ENCODE measurements at regions not wholly inside any gene's neighbourhood (a gene's known extent, or its start where the extent isn't known, plus 50 kb on each side); places are given as distances from the start of the nearest gene placed in this dataset.
"Not testable (repeated sequence)": the region's sequence is repeated elsewhere in the genome, so short reads cannot be mapped to it uniquely, and the experiment has no call there.

GRCh38 chr12:69036999-69037398, 104.0 kb upstream of the CPM start:
- no peak for ATAC-seq (replicated peaks; ENCODE audit: extremely low read depth, poor library complexity, severe bottlenecking)
- H3K9me3 Mint-ChIP-seq: no peaks in the 10 kb centered on the region
- peaks cover 41% of the 10 kb centered on the region for H3K27me3 Mint-ChIP-seq
- no peaks in the 10 kb centered on the region for H3K36me3 Mint-ChIP-seq (ENCODE audit: insufficient read depth)
- no peak overlapping the region for H3K4me3 Mint-ChIP-seq
- no peaks in the 10 kb centered on the region for H3K4me1 Mint-ChIP-seq
- H3K27ac Mint-ChIP-seq (ENCODE audit: low read depth): no peak overlapping the region
- no peak for DNase-seq (ENCODE audit: low spot score in 2 of 2)

GRCh38 chr12:69039911-69040310, 106.9 kb upstream of the CPM start:
- ATAC-seq (replicated peaks; ENCODE audit: extremely low read depth, poor library complexity, severe bottlenecking) (no peak), DNase-seq (ENCODE audit: low spot score in 2 of 2) (no peak)
- Mint-ChIP-seq H3K4me1 (no peaks in the 10 kb centered on the region), H3K27me3 (peaks cover 21% of the 10 kb centered on the region), H3K36me3 (ENCODE audit: insufficient read depth) (no peaks in the 10 kb centered on the region), H3K4me3 (no peak overlapping the region), H3K27ac (ENCODE audit: low read depth) (no peak overlapping the region), H3K9me3 (no peaks in the 10 kb centered on the region)

- H3K27me3 Mint-ChIP-seq: peaks cover 17% of the 10 kb centered on the region
- H3K4me1 Mint-ChIP-seq: no peaks in the 10 kb centered on the region
- no peaks in the 10 kb centered on the region for H3K9me3 Mint-ChIP-seq
- H3K4me3 Mint-ChIP-seq: no peak overlapping the region
- DNase-seq (ENCODE audit: low spot score in 2 of 2) (no peak), ATAC-seq (replicated peaks; ENCODE audit: extremely low read depth, poor library complexity, severe bottlenecking) (no peak)
- no peak overlapping the region for H3K27ac Mint-ChIP-seq (ENCODE audit: low read depth)
- no peaks in the 10 kb centered on the region for H3K36me3 Mint-ChIP-seq (ENCODE audit: insufficient read depth)
These were observed 109.6 kb upstream of the CPM start for GRCh38 chr12:69042557-69042956.

- H3K4me3 Mint-ChIP-seq: no peak overlapping the region
- H3K27me3 Mint-ChIP-seq: peaks cover 17% of the 10 kb centered on the region
These were observed 110.0 kb upstream of the CPM start for GRCh38 chr12:69042970-69043369.

GRCh38 chr12:69044887-69045286, 111.9 kb upstream of the CPM start:
- DNase-seq (ENCODE audit: low spot score in 2 of 2) (no peak), ATAC-seq (replicated peaks; ENCODE audit: extremely low read depth, poor library complexity, severe bottlenecking) (no peak)
- H3K36me3 Mint-ChIP-seq (ENCODE audit: insufficient read depth): no peaks in the 10 kb centered on the region
- no peaks in the 10 kb centered on the region for H3K4me1 Mint-ChIP-seq
- peaks cover 27% of the 10 kb centered on the region for H3K27me3 Mint-ChIP-seq
- no peaks in the 10 kb centered on the region for H3K9me3 Mint-ChIP-seq
- no peak overlapping the region for H3K27ac Mint-ChIP-seq (ENCODE audit: low read depth)
- H3K4me3 Mint-ChIP-seq: no peak overlapping the region

More at GRCh38 chr12:69042970-69043369, 110.0 kb upstream of the CPM start:
- ATAC-seq (replicated peaks; ENCODE audit: extremely low read depth, poor library complexity, severe bottlenecking) (no peak), DNase-seq (ENCODE audit: low spot score in 2 of 2) (no peak)
- Mint-ChIP-seq H3K4me1 (no peaks in the 10 kb centered on the region), H3K9me3 (no peaks in the 10 kb centered on the region), H3K27ac (ENCODE audit: low read depth) (no peak overlapping the region), H3K36me3 (ENCODE audit: insufficient read depth) (no peaks in the 10 kb centered on the region)

- Mint-ChIP-seq H3K4me1 (no peaks in the 10 kb centered on the region), H3K4me3 (no peak overlapping the region), H3K9me3 (no peaks in the 10 kb centered on the region), H3K36me3 (ENCODE audit: insufficient read depth) (no peaks in the 10 kb centered on the region), H3K27me3 (peaks cover 27% of the 10 kb centered on the region), H3K27ac (ENCODE audit: low read depth) (no peak overlapping the region)
- no peak for DNase-seq (ENCODE audit: low spot score in 2 of 2)
- ATAC-seq (replicated peaks; ENCODE audit: extremely low read depth, poor library complexity, severe bottlenecking): no peak
These were observed 112.5 kb upstream of the CPM start for GRCh38 chr12:69045430-69045829.

- H3K4me1 Mint-ChIP-seq: no peaks in the 10 kb centered on the region
- H3K4me3 Mint-ChIP-seq: no peak overlapping the region
- H3K36me3 Mint-ChIP-seq (ENCODE audit: insufficient read depth): no peaks in the 10 kb centered on the region
- DNase-seq (ENCODE audit: low spot score in 2 of 2) (no peak), ATAC-seq (replicated peaks; ENCODE audit: extremely low read depth, poor library complexity, severe bottlenecking) (no peak)
- peaks cover 37% of the 10 kb centered on the region for H3K27me3 Mint-ChIP-seq
- no peaks in the 10 kb centered on the region for H3K9me3 Mint-ChIP-seq
- H3K27ac Mint-ChIP-seq (ENCODE audit: low read depth): no peak overlapping the region
These were observed 113.4 kb upstream of the CPM start for GRCh38 chr12:69046363-69046762.

- Mint-ChIP-seq H3K27ac (ENCODE audit: low read depth) (no peak overlapping the region), H3K4me3 (no peak overlapping the region), H3K27me3 (peaks cover 42% of the 10 kb centered on the region), H3K9me3 (no peaks in the 10 kb centered on the region), H3K4me1 (no peaks in the 10 kb centered on the region), H3K36me3 (ENCODE audit: insufficient read depth) (no peaks in the 10 kb centered on the region)
- DNase-seq (ENCODE audit: low spot score in 2 of 2) (no peak), ATAC-seq (replicated peaks; ENCODE audit: extremely low read depth, poor library complexity, severe bottlenecking) (no peak)
These were observed 113.9 kb upstream of the CPM start for GRCh38 chr12:69046920-69047319.

- H3K27ac Mint-ChIP-seq (ENCODE audit: low read depth): no peak overlapping the region
- H3K9me3 Mint-ChIP-seq: no peaks in the 10 kb centered on the region
These were observed 115.0 kb upstream of the CPM start for GRCh38 chr12:69047990-69048389.

GRCh38 chr12:69049855-69050254, 116.9 kb upstream of the CPM start:
- H3K27me3 Mint-ChIP-seq: peaks cover 55% of the 10 kb centered on the region
- not testable (repeated sequence) for DNase-seq (ENCODE audit: low spot score in 2 of 2); H3K4me1 Mint-ChIP-seq; H3K36me3 Mint-ChIP-seq (ENCODE audit: insufficient read depth); ATAC-seq (replicated peaks; ENCODE audit: extremely low read depth, poor library complexity, severe bottlenecking); H3K9me3 Mint-ChIP-seq; H3K4me3 Mint-ChIP-seq; H3K27ac Mint-ChIP-seq (ENCODE audit: low read depth)

More at GRCh38 chr12:69047990-69048389, 115.0 kb upstream of the CPM start:
- no peak overlapping the region for H3K4me3 Mint-ChIP-seq
- H3K27me3 Mint-ChIP-seq: peaks cover 50% of the 10 kb centered on the region
- no peaks in the 10 kb centered on the region for H3K4me1 Mint-ChIP-seq
- DNase-seq (ENCODE audit: low spot score in 2 of 2): no peak
- H3K36me3 Mint-ChIP-seq (ENCODE audit: insufficient read depth): no peaks in the 10 kb centered on the region
- ATAC-seq (replicated peaks; ENCODE audit: extremely low read depth, poor library complexity, severe bottlenecking): no peak

- ATAC-seq (replicated peaks; ENCODE audit: extremely low read depth, poor library complexity, severe bottlenecking) (peak; percentile 54), DNase-seq (ENCODE audit: low spot score in 2 of 2) (no peak)
- Mint-ChIP-seq H3K27ac (ENCODE audit: low read depth) (no peak overlapping the region), H3K9me3 (no peaks in the 10 kb centered on the region), H3K4me1 (no peaks in the 10 kb centered on the region), H3K36me3 (ENCODE audit: insufficient read depth) (no peaks in the 10 kb centered on the region), H3K4me3 (no peak overlapping the region), H3K27me3 (peaks cover 64% of the 10 kb centered on the region)
These were observed 119.8 kb upstream of the CPM start for GRCh38 chr12:69052613-69053408.

GRCh38 chr12:69054343-69055056, 121.5 kb upstream of the CPM start:
- Mint-ChIP-seq H3K9me3 (no peaks in the 10 kb centered on the region), H3K4me1 (no peaks in the 10 kb centered on the region), H3K36me3 (ENCODE audit: insufficient read depth) (no peaks in the 10 kb centered on the region), H3K4me3 (no peak overlapping the region), H3K27ac (ENCODE audit: low read depth) (no peak overlapping the region), H3K27me3 (peaks cover 48% of the 10 kb centered on the region)
- ATAC-seq (replicated peaks; ENCODE audit: extremely low read depth, poor library complexity, severe bottlenecking) (no peak), DNase-seq (ENCODE audit: low spot score in 2 of 2) (no peak)

GRCh38 chr12:69055280-69055679, 122.3 kb upstream of the CPM start:
- Mint-ChIP-seq H3K4me3 (no peak overlapping the region), H3K4me1 (no peaks in the 10 kb centered on the region), H3K9me3 (no peaks in the 10 kb centered on the region), H3K36me3 (ENCODE audit: insufficient read depth) (no peaks in the 10 kb centered on the region), H3K27me3 (peaks cover 40% of the 10 kb centered on the region), H3K27ac (ENCODE audit: low read depth) (no peak overlapping the region)
- DNase-seq (ENCODE audit: low spot score in 2 of 2): no peak
- ATAC-seq (replicated peaks; ENCODE audit: extremely low read depth, poor library complexity, severe bottlenecking): no peak
